ENCODE measurements at regions not wholly inside any gene's neighbourhood (a gene's known extent, or its start where the extent isn't known, plus 50 kb on each side); places are given as distances from the start of the nearest gene placed in this dataset.

DNA sequence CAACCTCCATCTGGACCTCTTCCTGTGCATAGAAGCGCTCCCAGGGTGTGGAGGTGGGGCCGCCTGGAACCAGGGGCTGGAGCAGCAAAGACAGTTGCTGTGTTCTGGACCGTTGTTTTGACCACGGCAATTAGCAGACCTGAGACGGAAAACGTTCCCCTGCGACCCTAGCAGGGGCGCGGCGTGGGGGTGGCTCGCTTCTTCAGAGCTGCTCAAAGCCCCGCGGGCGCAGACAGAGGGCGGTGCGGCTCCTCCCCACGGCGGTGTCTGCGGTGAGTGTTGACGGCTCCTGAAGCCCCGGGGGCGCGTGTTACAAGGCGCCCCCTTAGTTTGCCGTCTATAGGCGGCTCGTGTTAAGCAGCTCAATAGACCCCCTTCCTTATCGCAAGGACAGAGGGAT is 79.2 kb downstream of the TRIML1 start:
- no peak for TF ChIP-seq JUND (IDR thresholded peaks at IDR 0.05)
- TF ChIP-seq SP1 (IDR thresholded peaks at IDR 0.05; ENCODE audit: low read depth), result no peak
- no peak for TF ChIP-seq TCF7L2 (IDR thresholded peaks at IDR 0.05; ENCODE audit: borderline replicate concordance, extremely low read depth, insufficient read depth, insufficient read length)
- TF ChIP-seq, protein P1, sequence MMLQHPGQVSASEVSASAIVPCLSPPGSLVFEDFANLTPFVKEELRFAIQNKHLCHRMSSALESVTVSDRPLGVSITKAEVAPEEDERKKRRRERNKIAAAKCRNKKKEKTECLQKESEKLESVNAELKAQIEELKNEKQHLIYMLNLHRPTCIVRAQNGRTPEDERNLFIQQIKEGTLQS (IDR thresholded peaks at IDR 0.05), result no peak
- TF ChIP-seq, protein P2, sequence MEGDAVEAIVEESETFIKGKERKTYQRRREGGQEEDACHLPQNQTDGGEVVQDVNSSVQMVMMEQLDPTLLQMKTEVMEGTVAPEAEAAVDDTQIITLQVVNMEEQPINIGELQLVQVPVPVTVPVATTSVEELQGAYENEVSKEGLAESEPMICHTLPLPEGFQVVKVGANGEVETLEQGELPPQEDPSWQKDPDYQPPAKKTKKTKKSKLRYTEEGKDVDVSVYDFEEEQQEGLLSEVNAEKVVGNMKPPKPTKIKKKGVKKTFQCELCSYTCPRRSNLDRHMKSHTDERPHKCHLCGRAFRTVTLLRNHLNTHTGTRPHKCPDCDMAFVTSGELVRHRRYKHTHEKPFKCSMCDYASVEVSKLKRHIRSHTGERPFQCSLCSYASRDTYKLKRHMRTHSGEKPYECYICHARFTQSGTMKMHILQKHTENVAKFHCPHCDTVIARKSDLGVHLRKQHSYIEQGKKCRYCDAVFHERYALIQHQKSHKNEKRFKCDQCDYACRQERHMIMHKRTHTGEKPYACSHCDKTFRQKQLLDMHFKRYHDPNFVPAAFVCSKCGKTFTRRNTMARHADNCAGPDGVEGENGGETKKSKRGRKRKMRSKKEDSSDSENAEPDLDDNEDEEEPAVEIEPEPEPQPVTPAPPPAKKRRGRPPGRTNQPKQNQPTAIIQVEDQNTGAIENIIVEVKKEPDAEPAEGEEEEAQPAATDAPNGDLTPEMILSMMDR (IDR thresholded peaks at IDR 0.05 in 2 of 3, conservative IDR thresholded peaks at IDR 0.05 in 1 of 3; ENCODE audit: borderline replicate concordance in 1 of 3, insufficient read depth in 1 of 3, low read depth in 2 of 3, low read length in 2 of 3), result no peak
- no peak for TF ChIP-seq EGR1 (IDR thresholded peaks at IDR 0.05; ENCODE audit: low read depth)
- no peak for DNase-seq (ENCODE audit: low read depth, low spot score)
- POLR2A ChIA-PET, result no interaction called here
- Histone ChIP-seq H3K27ac (ENCODE audit: low read depth, low read length) (no peak overlapping the region), H3K4me2 (ENCODE audit: low read length) (no peak overlapping the region), H3K27me3 (ENCODE audit: insufficient read depth, low read length) (no peaks in the 10 kb centered on the region), H2AFZ (ENCODE audit: low read depth, low read length, poor library complexity, severe bottlenecking) (no peak overlapping the region), H3K36me3 (ENCODE audit: control insufficient read depth in 1 of 2, insufficient read depth in 2 of 2, low read length in 2 of 2) (no peaks in the 10 kb centered on the region), H3K4me1 (ENCODE audit: control insufficient read depth in 1 of 2, insufficient read depth in 2 of 2, low read length in 2 of 2) (peaks cover 0 to 11% of the 10 kb centered on the region in 2 experiments; a peak in 2 of 4 replicates), H3K4me3 (replicated peaks in 1 of 2; ENCODE audit: low read depth in 1 of 2, low read length in 2 of 2) (no peak overlapping the region), H4K20me1 (ENCODE audit: insufficient read depth) (no peaks in the 10 kb centered on the region), H3K9me3 (ENCODE audit: control insufficient read depth in 1 of 2, insufficient read depth in 1 of 2, low read depth in 1 of 2, low read length in 2 of 2) (no peaks in the 10 kb centered on the region), H3K79me2 (ENCODE audit: insufficient read depth, low read length) (no peaks in the 10 kb centered on the region), H3K9me2 (ENCODE audit: insufficient read depth) (no peaks in the 10 kb centered on the region), H3K9ac (ENCODE audit: low read length) (no peak overlapping the region)
- no TSS peak for BruUV-seq (replicated peaks)
- intact Hi-C loops (cut with micrococcal nuclease), result no loop called here
- ATAC-seq, result no peak
- CTCF ChIA-PET, result no interaction called here
- RAD21 ChIA-PET (ENCODE audit: low non-redundant PET in 1 of 2, low total read pairs in 2 of 2, uncharacterized antibody in 2 of 2, unreplicated experiment in 2 of 2), result no interaction called here

DNA sequence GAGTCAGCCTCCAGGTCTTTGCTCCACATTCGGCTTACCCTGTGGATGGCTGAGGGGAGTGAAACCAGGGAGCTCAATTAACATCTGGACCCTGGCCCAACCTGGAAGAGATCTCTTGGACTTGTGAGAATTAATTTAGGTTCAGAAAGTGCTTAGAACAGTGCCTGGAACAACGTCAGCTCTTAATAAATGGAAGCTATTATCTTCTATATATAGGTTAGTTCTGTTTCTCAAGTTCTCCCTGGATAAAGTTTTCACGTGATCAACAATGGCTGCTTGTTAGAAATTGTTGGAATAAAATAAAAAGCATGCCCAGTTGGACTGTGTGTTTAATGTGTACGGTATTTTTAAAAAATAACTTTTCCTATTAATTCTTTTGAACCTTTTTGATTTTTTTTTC is 80.8 kb downstream of the TRIML1 start:
- no peak overlapping the region for H3K9ac ChIP-seq (ENCODE audit: low read length)
- ChIA-PET RAD21 (ENCODE audit: low non-redundant PET in 1 of 2, low total read pairs in 2 of 2, uncharacterized antibody in 2 of 2, unreplicated experiment in 2 of 2) (no interaction called here), CTCF (no interaction called here), POLR2A (no interaction called here)
- no peaks in the 10 kb centered on the region for H3K9me3 ChIP-seq (ENCODE audit: control insufficient read depth in 1 of 2, insufficient read depth in 1 of 2, low read depth in 1 of 2, low read length in 2 of 2)
- no peak for ATAC-seq
- H3K27me3 ChIP-seq (ENCODE audit: insufficient read depth, low read length), result no peaks in the 10 kb centered on the region
- H3K9me2 ChIP-seq (ENCODE audit: insufficient read depth), result no peaks in the 10 kb centered on the region
- H3K36me3 ChIP-seq (ENCODE audit: control insufficient read depth in 1 of 2, insufficient read depth in 2 of 2, low read length in 2 of 2), result no peaks in the 10 kb centered on the region
- no TSS peak for BruUV-seq (replicated peaks)
- H3K4me1 ChIP-seq (ENCODE audit: control insufficient read depth in 1 of 2, insufficient read depth in 2 of 2, low read length in 2 of 2), result peaks cover 0 to 6% of the 10 kb centered on the region in 2 experiments; a peak in 2 of 4 replicates
- H4K20me1 ChIP-seq (ENCODE audit: insufficient read depth), result no peaks in the 10 kb centered on the region
- H3K79me2 ChIP-seq (ENCODE audit: insufficient read depth, low read length), result no peaks in the 10 kb centered on the region
- no peak overlapping the region for H2AFZ ChIP-seq (ENCODE audit: low read depth, low read length, poor library complexity, severe bottlenecking)
- H3K4me3 ChIP-seq (replicated peaks in 1 of 2; ENCODE audit: low read depth in 1 of 2, low read length in 2 of 2), result no peak overlapping the region
- TF ChIP-seq EZH2phosphoT487 (IDR thresholded peaks at IDR 0.05; ENCODE audit: borderline replicate concordance) (no peak), YY1 (IDR thresholded peaks at IDR 0.05; ENCODE audit: extremely low read depth, insufficient replicate concordance, low read depth, low read length) (no peak), CBX3 (IDR thresholded peaks at IDR 0.05; ENCODE audit: low read depth) (no peak), POLR2A (IDR thresholded peaks at IDR 0.05; ENCODE audit: borderline replicate concordance, extremely low read depth, insufficient read depth, insufficient read length) (no peak), EGR1 (IDR thresholded peaks at IDR 0.05; ENCODE audit: low read depth) (no peak), ELF1 (IDR thresholded peaks at IDR 0.05; ENCODE audit: borderline replicate concordance, low read depth) (no peak), ZFX (IDR thresholded peaks at IDR 0.05) (no peak)
- TF ChIP-seq, protein P3, sequence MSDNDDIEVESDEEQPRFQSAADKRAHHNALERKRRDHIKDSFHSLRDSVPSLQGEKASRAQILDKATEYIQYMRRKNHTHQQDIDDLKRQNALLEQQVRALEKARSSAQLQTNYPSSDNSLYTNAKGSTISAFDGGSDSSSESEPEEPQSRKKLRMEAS (IDR thresholded peaks at IDR 0.05), result no peak
- TF ChIP-seq, protein P1 (IDR thresholded peaks at IDR 0.05), result no peak
- TF ChIP-seq, protein P4, sequence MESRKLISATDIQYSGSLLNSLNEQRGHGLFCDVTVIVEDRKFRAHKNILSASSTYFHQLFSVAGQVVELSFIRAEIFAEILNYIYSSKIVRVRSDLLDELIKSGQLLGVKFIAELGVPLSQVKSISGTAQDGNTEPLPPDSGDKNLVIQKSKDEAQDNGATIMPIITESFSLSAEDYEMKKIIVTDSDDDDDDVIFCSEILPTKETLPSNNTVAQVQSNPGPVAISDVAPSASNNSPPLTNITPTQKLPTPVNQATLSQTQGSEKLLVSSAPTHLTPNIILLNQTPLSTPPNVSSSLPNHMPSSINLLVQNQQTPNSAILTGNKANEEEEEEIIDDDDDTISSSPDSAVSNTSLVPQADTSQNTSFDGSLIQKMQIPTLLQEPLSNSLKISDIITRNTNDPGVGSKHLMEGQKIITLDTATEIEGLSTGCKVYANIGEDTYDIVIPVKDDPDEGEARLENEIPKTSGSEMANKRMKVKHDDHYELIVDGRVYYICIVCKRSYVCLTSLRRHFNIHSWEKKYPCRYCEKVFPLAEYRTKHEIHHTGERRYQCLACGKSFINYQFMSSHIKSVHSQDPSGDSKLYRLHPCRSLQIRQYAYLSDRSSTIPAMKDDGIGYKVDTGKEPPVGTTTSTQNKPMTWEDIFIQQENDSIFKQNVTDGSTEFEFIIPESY (IDR thresholded peaks at IDR 0.05; ENCODE audit: extremely low read depth, insufficient replicate concordance, low read length), result no peak
- intact Hi-C loops (cut with micrococcal nuclease), result no loop called here
- no peak overlapping the region for H3K27ac ChIP-seq (ENCODE audit: low read depth, low read length)
- no peak overlapping the region for H3K4me2 ChIP-seq (ENCODE audit: low read length)
- no peak for DNase-seq (ENCODE audit: low read depth, low spot score)
